HG02885 (cell line): ENCODE measurements at regions not wholly inside any gene's neighbourhood (a gene's known extent, or its start where the extent isn't known, plus 50 kb on each side); places are given as distances from the start of the nearest gene placed in this dataset.
"Not testable (repeated sequence)": the region's sequence is repeated elsewhere in the genome, so short reads cannot be mapped to it uniquely, and the experiment has no call there.

ENCODE experiments used
- ATAC-seq: cut with Tn5 transposase; IDR thresholded peaks from one replicate; pipeline ENCODE4 v1.9.1; 2021; ENCODE audit warnings: mild to moderate bottlenecking; ENCODE audit not compliant: unreplicated experiment, poor library complexity

GRCh38 chr10:45239642-45240041, 75.8 kb downstream of the OR13A1 start:
- no peak for ATAC-seq

GRCh38 chr10:45241865-45242520, 73.4 kb downstream of the OR13A1 start:
- no peak for ATAC-seq

GRCh38 chr10:45243261-45243660, 72.1 kb downstream of the OR13A1 start:
- ATAC-seq: no peak

- no peak for ATAC-seq
Observed at GRCh38 chr10:45246522-45246921, 68.9 kb downstream of the OR13A1 start.

- peak; percentile 59 for ATAC-seq
Observed at GRCh38 chr10:45249978-45250693, 65.3 kb downstream of the OR13A1 start.

- not testable (repeated sequence) for ATAC-seq
Observed at GRCh38 chr10:45250694-45251075, 64.7 kb downstream of the OR13A1 start.
